Left ventricle myocardium superior (tissue), 1 donor: ENCODE measurements at regions not wholly inside any gene's neighbourhood (a gene's known extent, or its start where the extent isn't known, plus 50 kb on each side); places are given as distances from the start of the nearest gene placed in this dataset.
A peak's percentile ranks its signal among the peaks of the same experiment; 100 is the strongest.

ENCODE experiments used
- ATAC-seq: fragments of 200-7000 bp; cut with Tn5 transposase; one replicate; pipeline ENCODE4 v1.9.1; 2020; ENCODE audit warnings: mild to moderate bottlenecking, moderate library complexity
- DNase-seq: peaks from one replicate; pipeline ENCODE4 v3.0.0-alpha.2; 2020
- intact Hi-C: fragments of 100-400 bp; cut with micrococcal nuclease; formaldehyde crosslinking; loops from one replicate; pipeline ENCODE4 v1.11.0; 2022
- donor health status: DM: no; HTN: yes; CAD: no; lungs with severe emphysema.

GRCh38 chr12:105748806-105749600 is 389.8 kb downstream of the NUAK1 start:
- DNase-seq: peak; percentile 38
- intact Hi-C loops: no loop called here
- ATAC-seq: peak; percentile 64

- DNase-seq (no peak), ATAC-seq (no peak)
- intact Hi-C loops: no loop called here
These were observed 388.7 kb downstream of the NUAK1 start for GRCh38 chr12:105750096-105750495.

- DNase-seq (no peak), ATAC-seq (no peak)
- intact Hi-C loops: no loop called here
These were observed 384.4 kb downstream of the NUAK1 start for GRCh38 chr12:105754313-105754712.

GRCh38 chr12:105756961-105757360 is 381.8 kb downstream of the NUAK1 start:
- DNase-seq (no peak), ATAC-seq (no peak)
- intact Hi-C loops: no loop called here

GRCh38 chr12:105759149-105759548 is 379.6 kb downstream of the NUAK1 start:
- intact Hi-C loops: no loop called here
- DNase-seq (no peak), ATAC-seq (no peak)

- ATAC-seq (peak; percentile 32), DNase-seq (no peak)
- intact Hi-C loops: no loop called here
These were observed 377.7 kb downstream of the NUAK1 start for GRCh38 chr12:105761075-105761474.

GRCh38 chr12:105764216-105764835 is 374.4 kb downstream of the NUAK1 start:
- DNase-seq: no peak
- intact Hi-C loops: no loop called here
- no peak for ATAC-seq

- no peak for ATAC-seq
- intact Hi-C loops: no loop called here
- DNase-seq: no peak
These were observed 373.4 kb downstream of the NUAK1 start for GRCh38 chr12:105765053-105766014.

- ATAC-seq (no peak), DNase-seq (no peak)
- intact Hi-C loops: no loop called here
These were observed 372.7 kb downstream of the NUAK1 start for GRCh38 chr12:105766029-105766428.

- no peak for ATAC-seq
These were observed 369.3 kb downstream of the NUAK1 start for GRCh38 chr12:105769486-105769885.

GRCh38 chr12:105773471-105773870 is 365.3 kb downstream of the NUAK1 start:
- DNase-seq: no peak
- intact Hi-C loops: no loop called here
- ATAC-seq: no peak

More at GRCh38 chr12:105769486-105769885, 369.3 kb downstream of the NUAK1 start:
- DNase-seq: no peak
- intact Hi-C loops: no loop called here

- ATAC-seq (no peak), DNase-seq (no peak)
- intact Hi-C loops: no loop called here
These were observed 364.7 kb downstream of the NUAK1 start for GRCh38 chr12:105774037-105774436.

- intact Hi-C loops: no loop called here
- no peak for DNase-seq
- peak; percentile 57 for ATAC-seq
These were observed 363.4 kb downstream of the NUAK1 start for GRCh38 chr12:105775343-105775742.

- ATAC-seq: peak; percentile 19
- DNase-seq: no peak
- intact Hi-C loops: no loop called here
These were observed 354.5 kb downstream of the NUAK1 start for GRCh38 chr12:105783983-105784947.

GRCh38 chr12:105793421-105793820 is 345.3 kb downstream of the NUAK1 start:
- intact Hi-C loops: no loop called here
- ATAC-seq (no peak), DNase-seq (no peak)

GRCh38 chr12:105798256-105798845 is 340.4 kb downstream of the NUAK1 start:
- ATAC-seq: no peak
- DNase-seq: no peak
- intact Hi-C loops: no loop called here

- intact Hi-C loops: no loop called here
- no peak for ATAC-seq
- DNase-seq: no peak
These were observed 339.7 kb downstream of the NUAK1 start for GRCh38 chr12:105799103-105799502.

- intact Hi-C loops: no loop called here
- DNase-seq (no peak), ATAC-seq (no peak)
These were observed 337.4 kb downstream of the NUAK1 start for GRCh38 chr12:105801351-105801750.
